HG02798 (cell line): ENCODE measurements at regions not wholly inside any gene's neighbourhood (a gene's known extent, or its start where the extent isn't known, plus 50 kb on each side); places are given as distances from the start of the nearest gene placed in this dataset.

ENCODE experiments used
- ATAC-seq: cut with Tn5 transposase; IDR thresholded peaks from one replicate; pipeline ENCODE4 v1.9.1; 2021; ENCODE audit warnings: mild to moderate bottlenecking; ENCODE audit not compliant: unreplicated experiment, poor library complexity

DNA sequence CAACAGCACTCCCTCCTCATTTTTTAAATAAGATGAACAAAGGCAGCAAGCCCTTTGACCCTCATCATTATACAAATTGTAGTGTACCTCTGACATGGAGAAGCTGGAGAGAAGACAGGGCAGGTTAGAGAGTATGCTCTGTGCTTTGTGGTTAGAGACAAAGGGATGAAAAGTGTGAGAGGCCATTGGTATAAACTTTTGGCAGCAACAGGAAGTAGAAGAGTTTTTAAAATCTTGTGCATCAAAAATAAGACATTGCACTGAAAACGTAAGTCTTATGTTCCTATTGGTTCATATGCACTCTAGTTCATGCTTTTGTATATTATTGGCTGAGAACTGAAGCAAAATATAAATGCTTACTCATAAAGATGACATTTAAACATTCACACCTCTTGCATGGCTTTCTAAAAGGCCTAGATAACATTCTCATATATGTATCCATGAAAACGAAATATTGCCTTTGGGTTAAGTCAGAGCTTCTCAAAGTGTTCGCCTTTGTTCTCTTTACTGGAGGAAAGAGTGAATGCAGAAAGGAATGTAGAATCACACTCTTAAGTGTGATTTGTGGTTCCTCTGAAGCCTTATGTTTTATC lies 158.0 kb downstream of the PALM2AKAP2 start:
- ATAC-seq = no peak

- no peak for ATAC-seq
These were observed 159.8 kb downstream of the PALM2AKAP2 start for GRCh38 chr9:109939698-109940342.

DNA sequence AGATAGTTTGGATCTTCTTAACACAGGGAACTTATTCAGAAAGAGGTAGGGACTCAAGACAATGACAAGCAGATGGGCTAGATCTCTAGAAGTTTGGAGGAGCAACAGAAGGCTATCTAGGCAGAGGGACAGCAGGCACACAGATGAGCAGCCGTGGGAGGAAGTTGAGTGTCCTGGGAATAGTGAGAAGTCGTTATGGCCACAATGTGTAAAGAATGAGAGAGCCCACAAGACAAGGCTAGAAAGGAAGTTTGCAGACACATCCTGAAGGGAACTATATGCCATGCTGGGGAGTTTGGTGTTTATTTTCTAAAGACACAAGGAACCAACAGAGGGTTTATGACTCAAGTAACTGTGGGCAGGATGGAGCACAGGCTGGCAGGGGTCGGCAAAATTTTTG lies 160.6 kb downstream of the PALM2AKAP2 start:
- no peak for ATAC-seq

DNA sequence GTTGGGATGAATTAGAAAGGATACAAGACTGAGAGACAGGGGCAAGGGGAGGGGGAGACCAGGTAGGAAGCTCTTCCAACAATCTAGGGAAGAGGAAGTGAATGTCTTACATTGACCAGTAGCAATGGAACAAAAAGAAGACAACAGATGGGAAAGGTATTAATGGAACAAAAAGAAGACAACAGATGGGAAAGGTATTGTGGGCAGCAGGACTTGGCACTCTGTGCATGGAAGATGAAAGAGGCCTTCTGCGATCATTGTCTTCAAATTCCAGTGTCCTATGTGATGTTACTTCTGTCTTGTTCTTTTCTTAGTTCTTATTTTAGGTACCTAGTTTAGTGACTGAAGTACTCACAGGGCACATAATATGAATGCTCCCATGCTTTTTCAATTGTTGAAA lies 161.8 kb downstream of the PALM2AKAP2 start:
- no peak for ATAC-seq

GRCh38 chr9:109945573-109945972 lies 165.6 kb downstream of the PALM2AKAP2 start:
- no peak for ATAC-seq

DNA sequence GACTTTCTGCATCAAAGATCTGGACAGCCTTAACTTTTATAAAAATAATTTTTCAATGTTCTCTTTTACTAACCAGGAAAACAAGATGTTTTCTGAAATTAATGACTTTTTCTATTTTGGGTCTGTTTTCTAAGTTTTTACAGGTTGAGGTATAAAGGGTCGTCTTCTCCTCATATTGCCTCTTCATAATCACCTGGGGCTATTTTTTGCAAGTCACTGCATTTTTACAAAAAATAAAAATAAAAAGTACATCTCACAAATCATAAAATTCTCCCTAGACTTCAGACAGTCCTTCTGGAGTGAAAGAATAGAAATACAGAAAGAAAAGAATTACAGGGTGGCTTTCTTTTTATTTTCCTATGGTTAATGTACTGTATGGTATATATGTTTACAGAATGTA lies 168.5 kb downstream of the PALM2AKAP2 start:
- ATAC-seq = no peak

GRCh38 chr9:109950710-109951443 lies 170.9 kb downstream of the PALM2AKAP2 start:
- no peak for ATAC-seq

DNA sequence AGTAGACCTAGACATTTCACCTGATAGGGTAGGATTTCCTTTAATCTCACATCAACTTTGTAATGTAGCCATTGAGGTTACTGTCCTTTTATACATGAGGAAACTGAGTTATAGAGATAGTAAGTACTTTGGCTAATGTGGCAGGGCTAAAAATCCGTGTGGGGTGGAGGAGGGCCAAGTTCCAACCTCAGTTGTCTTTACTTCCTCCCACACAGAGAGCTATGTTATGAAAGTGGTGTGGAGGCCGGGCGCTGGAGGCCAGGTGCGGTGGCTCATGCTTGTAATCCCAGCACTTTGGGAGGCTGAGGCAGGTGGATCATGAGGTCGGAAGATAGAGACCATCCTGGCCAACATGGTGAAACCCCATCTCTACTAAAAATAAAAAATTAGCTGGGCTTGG lies 173.3 kb downstream of the PALM2AKAP2 start:
- no peak for ATAC-seq

- no peak for ATAC-seq
These were observed 174.0 kb downstream of the PALM2AKAP2 start for GRCh38 chr9:109953813-109954497.

DNA sequence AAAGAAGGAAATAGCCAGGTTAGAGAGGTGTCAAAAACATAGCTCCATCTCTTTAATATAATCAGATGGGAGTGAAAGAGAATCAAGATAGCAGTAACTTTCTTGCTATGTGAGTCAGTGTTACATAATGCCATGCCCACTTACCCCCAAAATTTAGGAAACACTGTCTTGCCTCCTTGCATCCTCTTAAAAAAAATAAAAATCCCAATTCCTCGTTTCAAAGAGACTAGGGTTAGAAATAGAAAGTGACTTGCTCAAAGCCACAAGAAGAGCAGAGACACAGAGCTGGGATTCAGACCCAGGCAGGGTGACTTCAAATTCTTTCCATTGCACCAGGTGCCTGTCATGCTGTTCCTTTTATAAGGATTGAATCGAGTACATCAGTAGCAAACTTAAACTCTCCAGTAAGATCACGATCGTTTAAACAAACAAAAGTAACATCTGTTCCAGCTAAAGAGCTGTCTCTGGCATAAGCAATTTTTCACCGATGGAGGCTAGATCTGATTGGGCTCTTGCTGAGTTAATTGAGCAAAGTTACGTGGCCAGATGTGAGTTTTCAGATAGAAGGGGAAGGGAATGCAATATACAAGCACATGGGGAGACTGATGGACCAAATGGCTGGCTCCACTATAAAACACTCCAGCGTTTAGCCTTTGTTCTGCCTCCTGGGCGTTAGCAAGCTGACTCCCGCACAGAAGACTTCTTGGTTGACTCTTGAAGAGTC lies 176.9 kb downstream of the PALM2AKAP2 start:
- ATAC-seq = no peak

DNA sequence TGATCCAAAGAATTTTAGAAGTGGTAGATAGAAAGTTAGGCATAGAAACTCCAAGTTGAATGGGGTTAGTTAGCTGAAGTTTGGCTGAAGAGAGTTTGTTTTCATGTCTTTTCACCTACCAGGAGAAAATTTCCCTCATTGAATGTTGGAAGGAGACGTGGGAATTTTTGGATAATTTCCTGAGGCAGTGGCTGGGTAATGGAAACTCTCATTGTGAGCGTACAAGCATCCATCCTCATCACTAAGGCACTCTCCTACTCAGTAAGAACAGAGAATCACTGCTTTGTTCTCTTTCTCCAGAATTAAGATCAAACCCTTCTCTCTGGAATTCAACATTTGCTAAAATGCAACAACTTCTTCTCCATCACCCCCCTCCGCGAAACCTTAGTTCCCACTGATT lies 179.7 kb downstream of the PALM2AKAP2 start:
- no peak for ATAC-seq

DNA sequence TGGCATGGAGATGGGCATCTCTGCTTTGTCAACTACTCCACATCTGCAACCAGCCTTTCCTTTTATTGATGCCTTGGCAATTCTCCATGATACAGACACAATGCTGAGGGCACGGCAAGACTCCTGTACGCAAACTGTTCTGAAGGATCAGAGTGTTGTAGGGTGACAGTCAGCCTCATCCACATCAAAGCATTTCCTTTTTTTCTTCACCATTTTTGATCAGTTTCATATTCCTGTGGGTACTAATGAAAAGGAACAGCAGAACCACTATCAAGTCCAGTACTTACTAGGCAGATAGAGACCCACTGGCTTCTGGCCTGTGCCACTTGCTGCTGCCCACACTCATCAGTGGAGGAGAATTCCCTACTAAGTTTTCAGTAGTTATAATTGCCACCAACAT lies 181.6 kb downstream of the PALM2AKAP2 start:
- no peak for ATAC-seq

DNA sequence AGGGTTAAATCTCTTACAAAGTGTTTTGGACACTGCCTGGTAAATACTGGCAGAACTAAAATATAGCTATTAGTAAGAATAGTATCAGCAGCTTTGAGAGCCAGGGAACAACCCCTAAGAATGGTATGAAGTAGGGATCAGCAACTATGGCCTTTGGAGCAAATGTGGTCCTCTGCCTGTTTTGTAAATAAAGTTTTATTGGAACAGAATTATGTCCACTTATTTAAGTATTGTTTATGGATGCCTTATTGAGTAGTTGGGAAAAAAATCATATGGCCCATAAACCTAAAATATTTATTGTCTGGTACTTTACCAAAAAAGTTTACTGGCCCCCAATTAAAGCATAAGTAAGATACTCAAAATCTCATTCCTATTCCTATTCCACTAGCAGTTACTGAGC lies 182.2 kb downstream of the PALM2AKAP2 start:
- no peak for ATAC-seq

GRCh38 chr9:109963079-109963478 lies 183.1 kb downstream of the PALM2AKAP2 start:
- no peak for ATAC-seq

- peak; percentile 23 for ATAC-seq
These were observed 186.8 kb downstream of the PALM2AKAP2 start for GRCh38 chr9:109966643-109967368.

DNA sequence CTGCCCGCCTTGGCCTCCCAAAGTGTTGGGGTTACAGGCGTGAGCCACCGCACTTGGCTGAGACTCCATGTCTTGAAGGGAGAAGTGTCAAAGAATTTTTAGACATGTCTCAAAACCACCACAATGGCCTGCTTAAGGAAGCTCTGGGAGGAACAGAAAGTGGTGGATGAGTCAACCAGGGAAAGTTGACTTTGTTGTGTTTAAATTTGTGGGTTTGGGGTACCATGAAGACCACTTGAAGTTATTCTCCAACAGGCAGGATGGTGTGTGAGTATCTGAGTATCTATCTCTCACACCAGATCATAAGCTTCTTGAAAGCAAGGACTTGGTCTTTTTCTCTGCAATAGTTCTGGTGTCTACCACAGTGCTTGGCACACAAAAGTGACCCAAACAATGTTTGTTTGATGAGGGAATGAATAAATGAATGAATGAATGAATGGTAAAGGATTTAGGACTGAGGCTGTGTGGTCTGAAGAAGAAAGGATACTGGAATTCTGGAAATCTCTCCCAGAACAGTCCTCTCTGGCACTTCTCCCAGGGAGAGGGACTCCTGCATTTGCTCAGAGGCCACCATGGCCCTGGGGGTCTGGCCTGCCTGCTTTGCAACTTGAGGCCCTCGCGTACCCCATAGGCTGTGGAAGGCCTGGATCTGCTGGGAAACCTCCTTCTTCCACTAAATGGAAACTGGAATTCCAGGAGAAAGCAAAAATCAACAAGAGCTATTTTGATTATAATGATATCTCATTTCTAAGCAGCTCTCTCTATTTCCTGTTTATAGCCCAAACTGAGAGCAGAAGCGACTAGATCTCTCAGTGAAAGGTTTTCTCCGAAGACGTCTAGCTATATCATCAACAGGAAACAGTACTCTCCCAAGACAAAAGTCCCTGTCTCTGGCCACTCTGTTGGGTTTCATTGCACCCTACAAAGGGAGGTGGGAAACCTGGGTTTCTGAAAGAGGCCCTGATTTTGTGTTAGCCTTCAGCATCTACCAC lies 187.9 kb downstream of the PALM2AKAP2 start:
- peak; percentile 34 for ATAC-seq

- no peak for ATAC-seq
These were observed 189.0 kb downstream of the PALM2AKAP2 start for GRCh38 chr9:109969011-109969410.

- ATAC-seq = no peak
These were observed 189.7 kb downstream of the PALM2AKAP2 start for GRCh38 chr9:109969573-109970237.
